OCI-LY3 (cell line): ENCODE measurements at regions not wholly inside any gene's neighbourhood (a gene's known extent, or its start where the extent isn't known, plus 50 kb on each side); places are given as distances from the start of the nearest gene placed in this dataset.

Experiments
- EZH2phosphoT487 ChIP-seq: fragments of 200-600 bp; shearing (Covaris generic); IDR thresholded peaks from 2 replicates; pipeline ENCODE4 v1.6.1; 2018; ENCODE audit warnings: antibody characterized with exemption, mixed run types, low read depth
- TF ChIP-seq, protein P1 (sequence below): fragments of 200-600, 300-600 bp; sonication (generic); IDR thresholded peaks from 2 replicates; pipeline ENCODE4 v1.5.1; 2014; ENCODE audit warnings: antibody characterized with exemption, low read length, low read depth

DNA sequence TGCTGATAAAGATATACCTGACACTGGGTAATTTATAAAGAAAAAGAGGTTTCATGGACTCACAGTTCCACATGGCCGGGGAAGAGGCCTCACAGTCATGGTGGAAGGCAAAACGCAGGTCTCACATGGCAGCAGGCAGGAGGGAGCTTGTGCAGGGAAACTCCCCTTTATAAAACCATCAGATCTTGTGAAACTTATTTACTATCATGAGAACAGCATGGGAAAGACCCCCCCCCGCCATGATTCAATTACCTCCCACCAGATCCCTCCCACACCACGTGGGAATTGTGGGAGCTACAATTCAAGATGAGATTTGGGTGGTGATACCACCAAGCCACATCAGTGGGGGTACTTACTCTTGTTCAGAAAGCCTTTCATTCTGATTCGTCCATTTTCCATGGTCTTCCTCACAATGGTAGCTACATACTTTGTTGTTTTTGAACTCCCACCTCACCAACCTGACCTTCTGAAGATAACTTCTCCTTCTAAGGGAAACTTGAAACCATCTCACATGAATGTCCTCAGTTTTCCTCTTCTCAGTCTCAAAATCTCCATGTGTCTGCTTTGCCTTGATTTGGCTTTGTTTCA, 275.6 kb upstream of the PROK2 start:
- TF ChIP-seq, protein P1, sequence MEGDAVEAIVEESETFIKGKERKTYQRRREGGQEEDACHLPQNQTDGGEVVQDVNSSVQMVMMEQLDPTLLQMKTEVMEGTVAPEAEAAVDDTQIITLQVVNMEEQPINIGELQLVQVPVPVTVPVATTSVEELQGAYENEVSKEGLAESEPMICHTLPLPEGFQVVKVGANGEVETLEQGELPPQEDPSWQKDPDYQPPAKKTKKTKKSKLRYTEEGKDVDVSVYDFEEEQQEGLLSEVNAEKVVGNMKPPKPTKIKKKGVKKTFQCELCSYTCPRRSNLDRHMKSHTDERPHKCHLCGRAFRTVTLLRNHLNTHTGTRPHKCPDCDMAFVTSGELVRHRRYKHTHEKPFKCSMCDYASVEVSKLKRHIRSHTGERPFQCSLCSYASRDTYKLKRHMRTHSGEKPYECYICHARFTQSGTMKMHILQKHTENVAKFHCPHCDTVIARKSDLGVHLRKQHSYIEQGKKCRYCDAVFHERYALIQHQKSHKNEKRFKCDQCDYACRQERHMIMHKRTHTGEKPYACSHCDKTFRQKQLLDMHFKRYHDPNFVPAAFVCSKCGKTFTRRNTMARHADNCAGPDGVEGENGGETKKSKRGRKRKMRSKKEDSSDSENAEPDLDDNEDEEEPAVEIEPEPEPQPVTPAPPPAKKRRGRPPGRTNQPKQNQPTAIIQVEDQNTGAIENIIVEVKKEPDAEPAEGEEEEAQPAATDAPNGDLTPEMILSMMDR, result no peak
- TF ChIP-seq EZH2phosphoT487, result no peak
